ENCODE measurements at regions not wholly inside any gene's neighbourhood (a gene's known extent, or its start where the extent isn't known, plus 50 kb on each side); places are given as distances from the start of the nearest gene placed in this dataset.

DNA sequence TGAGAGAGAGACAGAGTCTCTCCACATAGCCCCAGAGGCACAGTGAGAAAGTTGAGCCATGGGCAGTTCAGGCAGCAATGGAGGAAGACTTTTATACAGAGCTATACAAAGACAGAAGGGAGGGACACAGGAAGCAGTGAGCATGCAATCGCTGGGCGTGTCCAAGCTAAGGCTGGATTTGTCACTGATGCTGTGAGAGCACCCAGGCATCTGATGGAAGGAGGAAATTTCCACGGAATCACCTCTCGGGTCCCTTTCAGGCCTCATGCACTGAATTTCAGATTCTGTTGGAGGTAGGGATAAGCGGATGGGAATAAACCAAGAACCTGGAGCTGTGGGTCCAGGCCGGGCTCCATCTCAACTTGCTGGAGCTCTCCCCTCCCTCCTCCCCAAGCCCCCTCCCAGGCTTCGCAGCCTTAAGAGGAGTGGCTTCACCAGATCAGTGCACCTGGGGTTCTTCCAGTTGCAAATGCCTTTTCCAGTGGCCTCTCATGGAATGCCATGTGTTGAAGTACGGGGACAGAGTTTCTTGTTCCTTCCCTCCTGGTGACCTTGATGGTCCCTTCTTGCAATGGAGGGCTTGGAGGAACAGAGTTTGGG is 114.8 kb upstream of the ALDH1B1 start:
- Histone ChIP-seq H3K36me3 (ENCODE audit: insufficient read depth, low read length) (no peaks in the 10 kb centered on the region), H3K27me3 (ENCODE audit: insufficient read depth, low read length, poor library complexity) (no peaks in the 10 kb centered on the region), H3K4me3 (ENCODE audit: low read depth in 1 of 2, low read length in 2 of 2) (no peak overlapping the region), H3K9ac (ENCODE audit: low read depth, low read length) (no peak overlapping the region), H4K20me1 (ENCODE audit: insufficient read depth, low read length) (no peaks in the 10 kb centered on the region), H3K27ac (ENCODE audit: low read length) (no peak overlapping the region), H3K4me2 (ENCODE audit: insufficient read depth, low read length) (no peak overlapping the region), H3K4me1 (ENCODE audit: insufficient read depth, low read length) (0 out of 2 replicates have a peak, but pooled peaks cover 2% of the 10 kb centered on the region), H2AFZ (ENCODE audit: low read depth, low read length) (no peak overlapping the region), H3K79me2 (ENCODE audit: insufficient read depth, low read length) (no peaks in the 10 kb centered on the region), H3K9me3 (ENCODE audit: insufficient read depth, low read length, severe bottlenecking) (no peaks in the 10 kb centered on the region)
- DNase-seq (no peak), ATAC-seq (ENCODE audit: insufficient read depth, low read depth) (no peak)
- TF ChIP-seq, protein P1, sequence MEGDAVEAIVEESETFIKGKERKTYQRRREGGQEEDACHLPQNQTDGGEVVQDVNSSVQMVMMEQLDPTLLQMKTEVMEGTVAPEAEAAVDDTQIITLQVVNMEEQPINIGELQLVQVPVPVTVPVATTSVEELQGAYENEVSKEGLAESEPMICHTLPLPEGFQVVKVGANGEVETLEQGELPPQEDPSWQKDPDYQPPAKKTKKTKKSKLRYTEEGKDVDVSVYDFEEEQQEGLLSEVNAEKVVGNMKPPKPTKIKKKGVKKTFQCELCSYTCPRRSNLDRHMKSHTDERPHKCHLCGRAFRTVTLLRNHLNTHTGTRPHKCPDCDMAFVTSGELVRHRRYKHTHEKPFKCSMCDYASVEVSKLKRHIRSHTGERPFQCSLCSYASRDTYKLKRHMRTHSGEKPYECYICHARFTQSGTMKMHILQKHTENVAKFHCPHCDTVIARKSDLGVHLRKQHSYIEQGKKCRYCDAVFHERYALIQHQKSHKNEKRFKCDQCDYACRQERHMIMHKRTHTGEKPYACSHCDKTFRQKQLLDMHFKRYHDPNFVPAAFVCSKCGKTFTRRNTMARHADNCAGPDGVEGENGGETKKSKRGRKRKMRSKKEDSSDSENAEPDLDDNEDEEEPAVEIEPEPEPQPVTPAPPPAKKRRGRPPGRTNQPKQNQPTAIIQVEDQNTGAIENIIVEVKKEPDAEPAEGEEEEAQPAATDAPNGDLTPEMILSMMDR (IDR thresholded peaks at IDR 0.05; ENCODE audit: borderline replicate concordance, extremely low read depth, low read length, poor library complexity, severe bottlenecking): no peak
- TF ChIP-seq EZH2 (IDR thresholded peaks at IDR 0.05; ENCODE audit: borderline replicate concordance, low read depth, low read length, severe bottlenecking): no peak

DNA sequence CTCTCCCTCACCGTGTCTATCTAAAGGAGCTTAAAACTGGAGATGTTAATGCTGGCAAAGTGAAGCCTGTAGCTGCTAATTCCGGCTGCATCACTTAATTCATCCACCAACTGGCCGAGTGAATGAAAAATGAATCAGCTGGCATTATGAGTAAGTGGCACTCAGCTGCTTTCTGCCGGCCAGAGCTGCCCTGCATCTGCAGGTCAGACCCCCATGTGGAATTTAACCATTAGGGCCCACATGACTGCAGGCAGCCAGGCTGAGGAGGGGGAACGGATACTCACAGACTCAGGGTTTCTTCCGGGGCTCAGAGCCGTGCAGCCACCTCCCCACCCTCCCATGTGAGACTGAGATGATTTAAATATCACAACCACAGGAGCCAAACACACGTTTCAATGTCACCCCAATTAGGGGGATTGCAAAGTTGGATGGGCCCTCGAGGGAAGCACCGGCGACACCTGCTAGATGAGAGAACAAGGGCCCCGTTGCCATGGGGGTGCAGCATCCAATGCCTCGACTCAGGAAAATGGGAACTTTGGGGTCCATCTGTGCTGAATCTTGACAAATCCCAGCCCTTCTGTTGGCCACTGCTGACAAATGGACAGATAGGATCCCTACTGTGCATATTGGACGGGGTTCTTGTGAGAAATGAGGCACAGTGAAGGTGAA is 115.6 kb upstream of the ALDH1B1 start:
- ATAC-seq (ENCODE audit: insufficient read depth, low read depth) (no peak), DNase-seq (no peak)
- Histone ChIP-seq H3K79me2 (ENCODE audit: insufficient read depth, low read length) (no peaks in the 10 kb centered on the region), H3K9ac (ENCODE audit: low read depth, low read length) (no peak overlapping the region), H3K4me2 (ENCODE audit: insufficient read depth, low read length) (no peak overlapping the region), H4K20me1 (ENCODE audit: insufficient read depth, low read length) (no peaks in the 10 kb centered on the region), H3K36me3 (ENCODE audit: insufficient read depth, low read length) (no peaks in the 10 kb centered on the region), H3K4me1 (ENCODE audit: insufficient read depth, low read length) (0 out of 2 replicates have a peak, but pooled peaks cover 2% of the 10 kb centered on the region), H3K27me3 (ENCODE audit: insufficient read depth, low read length, poor library complexity) (no peaks in the 10 kb centered on the region), H3K27ac (ENCODE audit: low read length) (no peak overlapping the region), H2AFZ (ENCODE audit: low read depth, low read length) (no peak overlapping the region), H3K9me3 (ENCODE audit: insufficient read depth, low read length, severe bottlenecking) (no peaks in the 10 kb centered on the region), H3K4me3 (ENCODE audit: low read depth in 1 of 2, low read length in 2 of 2) (no peak overlapping the region)
- no peak for TF ChIP-seq EZH2 (IDR thresholded peaks at IDR 0.05; ENCODE audit: borderline replicate concordance, low read depth, low read length, severe bottlenecking)

DNA sequence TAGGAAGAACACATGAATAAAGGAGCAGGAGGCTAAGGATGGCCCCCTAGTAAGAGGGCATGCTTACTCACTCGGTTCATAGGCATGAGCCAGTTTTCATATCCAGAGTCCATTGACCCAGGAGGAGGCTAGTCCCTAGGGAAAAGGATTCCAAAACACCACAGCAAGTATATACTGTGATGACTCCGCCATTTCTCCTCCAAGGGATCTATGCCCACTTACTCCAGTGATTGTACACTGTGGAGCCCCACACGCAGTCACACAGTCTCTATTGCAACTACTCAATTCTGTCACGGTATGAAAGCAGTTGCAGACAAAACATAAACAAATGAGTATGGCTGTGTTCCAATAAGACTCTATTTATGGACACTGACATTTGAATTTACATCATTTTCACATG is 117.7 kb upstream of the ALDH1B1 start:
- no peaks in the 10 kb centered on the region for H3K36me3 ChIP-seq (ENCODE audit: insufficient read depth, low read length)
- DNase-seq: no peak
- H2AFZ ChIP-seq (ENCODE audit: low read depth, low read length): no peak overlapping the region
- H3K27me3 ChIP-seq (ENCODE audit: insufficient read depth, low read length, poor library complexity): no peaks in the 10 kb centered on the region
- ATAC-seq (ENCODE audit: insufficient read depth, low read depth): no peak
- H3K9me3 ChIP-seq (ENCODE audit: insufficient read depth, low read length, severe bottlenecking): no peaks in the 10 kb centered on the region
- H3K4me2 ChIP-seq (ENCODE audit: insufficient read depth, low read length): no peak overlapping the region
- no peak overlapping the region for H3K9ac ChIP-seq (ENCODE audit: low read depth, low read length)
- 0 out of 2 replicates have a peak, but pooled peaks cover 2% of the 10 kb centered on the region for H3K4me1 ChIP-seq (ENCODE audit: insufficient read depth, low read length)
- H3K79me2 ChIP-seq (ENCODE audit: insufficient read depth, low read length): no peaks in the 10 kb centered on the region
- no peaks in the 10 kb centered on the region for H4K20me1 ChIP-seq (ENCODE audit: insufficient read depth, low read length)
- TF ChIP-seq, protein P1 (IDR thresholded peaks at IDR 0.05; ENCODE audit: borderline replicate concordance, extremely low read depth, low read length, poor library complexity, severe bottlenecking): no peak
- TF ChIP-seq EZH2 (IDR thresholded peaks at IDR 0.05; ENCODE audit: borderline replicate concordance, low read depth, low read length, severe bottlenecking): no peak
- no peak overlapping the region for H3K27ac ChIP-seq (ENCODE audit: low read length)
- no peak overlapping the region for H3K4me3 ChIP-seq (ENCODE audit: low read depth in 1 of 2, low read length in 2 of 2)

DNA sequence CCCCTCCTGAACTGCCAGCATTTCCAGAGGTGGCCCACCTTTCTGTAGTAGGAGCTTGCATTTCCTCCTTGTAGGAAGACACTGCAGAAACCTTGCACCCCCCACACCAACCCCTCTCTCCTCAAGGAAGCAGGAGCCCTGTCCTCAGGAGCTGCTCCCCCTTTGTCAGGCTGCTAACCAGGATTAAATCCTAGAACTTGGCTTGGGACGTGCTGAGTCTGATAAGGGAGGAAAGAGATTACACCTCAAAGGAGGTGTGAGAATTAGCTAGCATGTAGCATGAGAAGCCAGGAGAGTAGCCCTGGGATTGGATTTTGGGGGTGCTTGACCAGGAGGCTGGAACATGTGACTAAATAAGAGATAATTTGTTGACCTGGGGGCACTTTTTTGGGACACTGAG is 119.8 kb upstream of the ALDH1B1 start:
- no peak for ATAC-seq (ENCODE audit: insufficient read depth, low read depth)
- H3K4me2 ChIP-seq (ENCODE audit: insufficient read depth, low read length): no peak overlapping the region
- TF ChIP-seq, protein P1 (IDR thresholded peaks at IDR 0.05; ENCODE audit: borderline replicate concordance, extremely low read depth, low read length, poor library complexity, severe bottlenecking): no peak
- no peak for TF ChIP-seq EZH2 (IDR thresholded peaks at IDR 0.05; ENCODE audit: borderline replicate concordance, low read depth, low read length, severe bottlenecking)
- H2AFZ ChIP-seq (ENCODE audit: low read depth, low read length): no peak overlapping the region
- no peaks in the 10 kb centered on the region for H3K27me3 ChIP-seq (ENCODE audit: insufficient read depth, low read length, poor library complexity)
- no peak for DNase-seq
- no peak overlapping the region for H3K9ac ChIP-seq (ENCODE audit: low read depth, low read length)
- H3K27ac ChIP-seq (ENCODE audit: low read length): no peak overlapping the region
- no peak overlapping the region for H3K4me3 ChIP-seq (ENCODE audit: low read depth in 1 of 2, low read length in 2 of 2)
- no peaks in the 10 kb centered on the region for H3K79me2 ChIP-seq (ENCODE audit: insufficient read depth, low read length)
- H3K9me3 ChIP-seq (ENCODE audit: insufficient read depth, low read length, severe bottlenecking): no peaks in the 10 kb centered on the region
- H4K20me1 ChIP-seq (ENCODE audit: insufficient read depth, low read length): no peaks in the 10 kb centered on the region
- H3K4me1 ChIP-seq (ENCODE audit: insufficient read depth, low read length): no peaks in the 10 kb centered on the region
- H3K36me3 ChIP-seq (ENCODE audit: insufficient read depth, low read length): no peaks in the 10 kb centered on the region

Data from DND-41 (cell line).